ENCODE measurements at regions not wholly inside any gene's neighbourhood (a gene's known extent, or its start where the extent isn't known, plus 50 kb on each side); places are given as distances from the start of the nearest gene placed in this dataset.

DNA sequence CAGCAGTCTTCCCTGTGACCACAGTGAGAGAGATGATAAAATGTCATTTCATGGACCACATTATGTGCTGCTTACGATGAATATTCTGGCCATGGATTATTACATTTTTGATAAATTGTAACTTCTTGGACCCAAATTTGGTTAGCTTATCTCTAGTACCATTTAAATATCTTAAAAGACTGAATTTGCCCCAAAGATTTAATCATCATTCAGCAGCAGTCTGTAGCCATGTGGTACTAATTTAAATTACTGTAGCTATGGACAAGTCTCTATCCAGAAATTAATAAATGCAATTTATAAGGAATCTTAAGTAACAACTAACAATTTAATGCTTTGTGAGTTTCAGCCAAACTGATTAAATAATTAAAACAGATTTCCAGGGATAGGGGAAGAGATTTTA, 644.9 kb upstream of the FANCL start:
- no peak for DNase-seq
- Histone ChIP-seq H3K27me3 (no peaks in the 10 kb centered on the region), H3K36me3 (no peaks in the 10 kb centered on the region), H3K4me3 (no peak overlapping the region), H3K9me3 (no peaks in the 10 kb centered on the region), H3K27ac (no peak overlapping the region), H3K4me1 (no peaks in the 10 kb centered on the region)
- TF ChIP-seq, protein P1, sequence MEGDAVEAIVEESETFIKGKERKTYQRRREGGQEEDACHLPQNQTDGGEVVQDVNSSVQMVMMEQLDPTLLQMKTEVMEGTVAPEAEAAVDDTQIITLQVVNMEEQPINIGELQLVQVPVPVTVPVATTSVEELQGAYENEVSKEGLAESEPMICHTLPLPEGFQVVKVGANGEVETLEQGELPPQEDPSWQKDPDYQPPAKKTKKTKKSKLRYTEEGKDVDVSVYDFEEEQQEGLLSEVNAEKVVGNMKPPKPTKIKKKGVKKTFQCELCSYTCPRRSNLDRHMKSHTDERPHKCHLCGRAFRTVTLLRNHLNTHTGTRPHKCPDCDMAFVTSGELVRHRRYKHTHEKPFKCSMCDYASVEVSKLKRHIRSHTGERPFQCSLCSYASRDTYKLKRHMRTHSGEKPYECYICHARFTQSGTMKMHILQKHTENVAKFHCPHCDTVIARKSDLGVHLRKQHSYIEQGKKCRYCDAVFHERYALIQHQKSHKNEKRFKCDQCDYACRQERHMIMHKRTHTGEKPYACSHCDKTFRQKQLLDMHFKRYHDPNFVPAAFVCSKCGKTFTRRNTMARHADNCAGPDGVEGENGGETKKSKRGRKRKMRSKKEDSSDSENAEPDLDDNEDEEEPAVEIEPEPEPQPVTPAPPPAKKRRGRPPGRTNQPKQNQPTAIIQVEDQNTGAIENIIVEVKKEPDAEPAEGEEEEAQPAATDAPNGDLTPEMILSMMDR (IDR thresholded peaks at IDR 0.05), result no peak
- intact Hi-C loops (cut with DNase I; ENCODE audit: low total_unique reads), result no loop called here

DNA sequence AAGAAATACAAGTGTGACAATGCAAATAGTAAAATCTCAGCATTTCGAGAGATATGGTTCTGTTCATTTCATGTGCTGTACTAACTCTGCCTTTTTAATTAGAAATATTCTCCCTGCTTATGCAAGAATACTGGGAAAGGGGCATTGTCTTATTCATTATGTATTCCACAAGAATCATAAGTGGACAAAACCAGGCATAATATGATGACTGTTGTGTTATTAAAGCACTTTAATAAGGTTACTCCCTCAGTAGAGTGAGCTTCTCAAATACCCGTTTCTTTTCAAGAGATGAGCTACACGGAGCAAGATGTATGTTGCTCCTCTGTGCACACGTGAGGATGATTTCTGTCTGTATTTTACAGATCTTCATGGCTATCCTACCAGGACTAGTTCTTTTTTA, 638.7 kb upstream of the FANCL start:
- DNase-seq, result no peak
- Histone ChIP-seq H3K4me1 (no peaks in the 10 kb centered on the region), H3K4me3 (no peak overlapping the region), H3K27ac (no peak overlapping the region), H3K9me3 (no peaks in the 10 kb centered on the region), H3K36me3 (no peaks in the 10 kb centered on the region), H3K27me3 (no peaks in the 10 kb centered on the region)
- TF ChIP-seq, protein P1 (IDR thresholded peaks at IDR 0.05), result no peak
- TF ChIP-seq POLR2A (IDR thresholded peaks at IDR 0.05), result no peak
- intact Hi-C loops (cut with DNase I; ENCODE audit: low total_unique reads), result no loop called here

DNA sequence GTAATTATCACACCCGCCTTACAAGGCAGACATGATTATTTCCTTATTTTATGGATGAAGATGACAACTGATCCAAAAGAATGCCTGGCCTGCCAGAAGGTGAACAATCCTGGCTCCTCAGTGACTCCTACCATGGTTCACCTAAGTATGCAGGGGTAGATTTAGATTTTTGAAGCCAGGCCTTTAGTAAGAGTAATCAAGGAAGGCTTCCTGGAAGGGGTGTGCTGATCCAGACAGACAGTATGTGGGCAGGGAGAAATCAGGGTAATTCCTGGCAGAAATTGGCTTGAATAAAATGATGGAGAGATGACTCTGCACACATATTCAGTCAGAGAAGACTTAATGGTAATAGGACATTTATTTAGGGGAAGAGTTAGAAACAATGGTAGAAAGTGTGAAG, 637.7 kb upstream of the FANCL start:
- TF ChIP-seq, protein P1 (IDR thresholded peaks at IDR 0.05), result no peak
- TF ChIP-seq POLR2A (IDR thresholded peaks at IDR 0.05), result no peak
- intact Hi-C loops (cut with DNase I; ENCODE audit: low total_unique reads), result no loop called here
- Histone ChIP-seq H3K27ac (no peak overlapping the region), H3K27me3 (no peaks in the 10 kb centered on the region), H3K4me3 (no peak overlapping the region), H3K4me1 (no peaks in the 10 kb centered on the region), H3K36me3 (no peaks in the 10 kb centered on the region), H3K9me3 (no peaks in the 10 kb centered on the region)
- no peak for DNase-seq

DNA sequence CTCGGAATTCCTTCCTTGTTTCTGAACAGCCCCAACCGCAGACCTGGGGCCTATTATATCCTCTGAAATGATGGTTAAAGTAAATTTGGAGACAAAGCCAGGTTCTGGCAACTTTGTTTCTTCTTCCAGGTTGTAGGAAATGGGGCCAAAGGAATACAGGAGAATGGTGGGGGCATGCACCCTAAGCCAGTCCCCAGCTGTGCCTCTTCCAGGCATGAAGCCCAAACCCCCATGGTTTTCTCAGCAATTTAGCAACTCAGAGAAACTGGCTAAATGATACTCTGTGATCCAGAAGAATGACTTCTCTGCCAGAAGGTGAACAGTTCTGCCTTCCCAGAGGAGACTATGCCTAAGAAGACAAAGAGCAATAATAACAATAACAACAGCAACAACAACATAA, 635.0 kb upstream of the FANCL start:
- Histone ChIP-seq H3K36me3 (no peaks in the 10 kb centered on the region), H3K4me3 (no peak overlapping the region), H3K4me1 (no peaks in the 10 kb centered on the region), H3K9me3 (no peaks in the 10 kb centered on the region), H3K27me3 (no peaks in the 10 kb centered on the region), H3K27ac (no peak overlapping the region)
- TF ChIP-seq POLR2A (IDR thresholded peaks at IDR 0.05), result no peak
- TF ChIP-seq, protein P1 (IDR thresholded peaks at IDR 0.05), result no peak
- intact Hi-C loops (cut with DNase I; ENCODE audit: low total_unique reads), result no loop called here
- no peak for DNase-seq

DNA sequence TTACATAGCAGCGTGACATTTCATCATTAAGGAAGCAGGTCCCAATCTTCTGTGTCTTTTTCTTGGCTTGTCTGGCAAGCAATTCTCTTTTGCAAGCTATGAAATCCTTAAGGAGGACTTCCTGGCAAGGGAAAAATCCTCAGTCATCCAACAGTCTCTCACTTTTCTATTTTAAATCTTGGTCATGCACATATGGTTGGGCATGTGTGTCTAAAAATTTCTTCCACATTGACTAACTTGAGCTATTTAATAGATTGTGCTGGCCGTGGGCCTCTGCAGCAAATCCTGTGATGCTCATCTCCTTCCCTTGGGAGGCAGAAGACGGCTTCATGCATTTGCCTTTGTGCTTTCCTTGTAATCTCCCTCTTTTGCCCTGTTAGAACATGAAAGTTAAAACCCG, 634.3 kb upstream of the FANCL start:
- Histone ChIP-seq H3K9me3 (no peaks in the 10 kb centered on the region), H3K4me1 (no peaks in the 10 kb centered on the region), H3K27me3 (no peaks in the 10 kb centered on the region), H3K4me3 (no peak overlapping the region), H3K27ac (no peak overlapping the region), H3K36me3 (no peaks in the 10 kb centered on the region)
- intact Hi-C loops (cut with DNase I; ENCODE audit: low total_unique reads), result no loop called here
- no peak for DNase-seq
- no peak for TF ChIP-seq POLR2A (IDR thresholded peaks at IDR 0.05)
- TF ChIP-seq, protein P1 (IDR thresholded peaks at IDR 0.05), result no peak
